GM12878 (cell line): ENCODE measurements at regions not wholly inside any gene's neighbourhood (a gene's known extent, or its start where the extent isn't known, plus 50 kb on each side); places are given as distances from the start of the nearest gene placed in this dataset.
A peak's percentile ranks its signal among the peaks of the same experiment; 100 is the strongest.

Experiments used
- ATAC-seq: fragments of 200-7000 bp; cut with Tn5 transposase; 3 replicates; pipeline ENCODE4 v1.9.1; 2020; ENCODE audit warnings: mild to moderate bottlenecking, moderate library complexity
- BruUV-seq: library from RNA; stranded (reverse); fragments of 400-500 nt; replicated peaks from 2 replicates; lab custom pipeline; 2021; lab: Mats Ljungman, UMichigan
- CTCF ChIA-PET: fragments of 300-600 bp; sonication (Branson Sonifier 250); formaldehyde crosslinking; extraction: SDS; loops from one replicate; lab custom pipeline; 2021; ENCODE audit warnings: inconsistent platforms; lab: Yijun Ruan, JAX
- POLR2A ChIA-PET: fragments of 350-600 bp; formaldehyde crosslinking; extraction: SDS; loops from one replicate; lab custom pipeline; 2021; ENCODE audit warnings: inconsistent platforms; lab: Charles Lee
- RAD21 ChIA-PET: fragments of 300-600 bp; sonication (Branson Sonifier 250); formaldehyde crosslinking; loops from one replicate; lab custom pipeline; 2023; ENCODE audit warnings: antibody characterized with exemption; ENCODE audit not compliant: unreplicated experiment; lab: Charles Lee
- SMC1A ChIA-PET: fragments of 300-600 bp; sonication (Branson Sonifier 250); formaldehyde crosslinking; loops from one replicate; lab custom pipeline; 2023; ENCODE audit not compliant: unreplicated experiment, uncharacterized antibody; lab: Charles Lee
- DNase-seq: peaks from one replicate; pipeline ENCODE4 v3.0.0-alpha.2; 2011; ENCODE audit warnings: low read depth, low spot score
- FAIRE-seq: peaks from 3 replicates; lab custom pipeline; 2011; peaks lifted over from hg19 to GRCh38; lab: Jason Lieb, UNC
- H2AFZ ChIP-seq: 2 replicates; pipeline ENCODE4 v1.6.0; 2011; ENCODE audit warnings: low read depth, low read length, control low read depth; ENCODE audit not compliant: control insufficient read depth
- H3K27ac ChIP-seq: 2 replicates; pipeline ENCODE4 v1.5.1; 2011; ENCODE audit warnings: control low read depth; ENCODE audit not compliant: control insufficient read depth, insufficient read depth
- H3K27me3 ChIP-seq, 2 experiments: replicated peaks in 1 of 2; 2 replicates each; pipeline versions ENCODE4 v1.6.0 to v1.6.1; 2011; ENCODE audit warnings: low read length in 1 of 2; ENCODE audit not compliant: control insufficient read depth in 2 of 2, insufficient read depth in 2 of 2
- H3K36me3 ChIP-seq, 2 experiments: 2 replicates each; pipeline ENCODE4 v1.5.1; 2011; ENCODE audit warnings: low read length in 1 of 2; ENCODE audit not compliant: control insufficient read depth in 2 of 2, insufficient read depth in 2 of 2
- H3K4me1 ChIP-seq: 2 replicates; pipeline ENCODE4 v1.6.1; 2011; ENCODE audit warnings: mild to moderate bottlenecking, low read length, moderate library complexity, mixed read lengths; ENCODE audit not compliant: control insufficient read depth, insufficient read depth
- H3K4me2 ChIP-seq: 2 replicates; pipeline ENCODE4 v1.6.0; 2011; ENCODE audit warnings: control low read depth; ENCODE audit not compliant: control insufficient read depth, insufficient read depth
- H3K4me3 ChIP-seq: fragments of 200-600 bp; sonication (generic); 2 replicates; pipeline ENCODE4 v1.5.1; 2016
- H3K79me2 ChIP-seq: 2 replicates; pipeline ENCODE4 v1.6.0; 2011; ENCODE audit warnings: low read length; ENCODE audit not compliant: control insufficient read depth, insufficient read depth
- H3K9ac ChIP-seq: 2 replicates; pipeline ENCODE4 v1.8.0; 2011; ENCODE audit warnings: low read length, control low read depth, mixed read lengths; ENCODE audit not compliant: control insufficient read depth, insufficient read depth
- H3K9me3 ChIP-seq: replicated peaks from 3 replicates; pipeline ENCODE4 v1.5.1; 2011; ENCODE audit warnings: mild to moderate bottlenecking, low read length; ENCODE audit not compliant: control insufficient read depth, insufficient read depth
- H4K20me1 ChIP-seq: 2 replicates; pipeline ENCODE4 v1.6.0; 2011; ENCODE audit not compliant: control insufficient read depth, insufficient read depth
- IKZF2 ChIP-seq, 2 experiments: fragments of 450-650 bp; IDR thresholded peaks; 2 replicates each; pipeline ENCODE4 v1.6.1; 2017; ENCODE audit warnings: mild to moderate bottlenecking in 2 of 2, moderate library complexity in 2 of 2
- LARP7 ChIP-seq: fragments of 450-650 bp; IDR thresholded peaks from 2 replicates; pipeline ENCODE4 v1.6.1; 2017; ENCODE audit warnings: mild to moderate bottlenecking
- MTA2 ChIP-seq: fragments of 450-650 bp; IDR thresholded peaks from 2 replicates; pipeline ENCODE4 v1.6.1; 2016; ENCODE audit warnings: low read depth, mild to moderate bottlenecking, moderate library complexity
- NR2C2 ChIP-seq: IDR thresholded peaks from 2 replicates; pipeline ENCODE4 v1.6.1; 2011; ENCODE audit warnings: borderline replicate concordance, low read depth; ENCODE audit not compliant: control insufficient read depth, insufficient read length
- POLR2AphosphoS5 ChIP-seq: IDR thresholded peaks from 2 replicates; pipeline ENCODE4 v1.6.1; 2011; ENCODE audit warnings: mild to moderate bottlenecking, low read length, inconsistent platforms
- TBL1XR1 ChIP-seq: IDR thresholded peaks from 2 replicates; pipeline ENCODE4 v1.6.1; 2012; ENCODE audit warnings: low read depth, low read length, improper control_type of control experiment
- ZNF274 ChIP-seq: IDR thresholded peaks from one replicate; pipeline ENCODE4 v1.8.0; 2011; ENCODE audit not compliant: insufficient read length, insufficient read depth
- WGBS: methylation state at CpG from one replicate; pipeline ENCODE4 v1.1.6; 2016; ENCODE audit warnings: low lambda C conversion rate; ENCODE audit not compliant: insufficient replicate concordance, insufficient coverage; ENCODE audit errors: missing lambda C conversion rate; 5-methylcytosine and 5-hydroxymethylcytosine counted together
- in situ Hi-C: fragments of 300-500 bp; cut with MboI; formaldehyde crosslinking; loops from 9 replicates; pipeline ENCODE4 v1.14.3; 2018; ENCODE audit warnings: mixed read lengths
- intact Hi-C: fragments of 100-400 bp; cut with micrococcal nuclease; formaldehyde crosslinking; loops from one replicate; pipeline ENCODE4 v1.14.2; 2022; ENCODE audit not compliant: unreplicated experiment
- TF ChIP-seq, protein P1 (sequence below): IDR thresholded peaks from 2 replicates; pipeline ENCODE4 v1.6.1; 2012; ENCODE audit warnings: improper control_type of control experiment, low read depth, low read length; ENCODE audit not compliant: insufficient replicate concordance
- TF ChIP-seq, protein P2 (sequence below): fragments of 450-650 bp; IDR thresholded peaks from 2 replicates; pipeline ENCODE4 v1.6.1; 2017; ENCODE audit warnings: mild to moderate bottlenecking, moderate library complexity
- TF ChIP-seq, protein P3 (sequence below): IDR thresholded peaks from 2 replicates; pipeline ENCODE4 v1.6.1; 2012; ENCODE audit warnings: mild to moderate bottlenecking, low read depth, low read length

DNA sequence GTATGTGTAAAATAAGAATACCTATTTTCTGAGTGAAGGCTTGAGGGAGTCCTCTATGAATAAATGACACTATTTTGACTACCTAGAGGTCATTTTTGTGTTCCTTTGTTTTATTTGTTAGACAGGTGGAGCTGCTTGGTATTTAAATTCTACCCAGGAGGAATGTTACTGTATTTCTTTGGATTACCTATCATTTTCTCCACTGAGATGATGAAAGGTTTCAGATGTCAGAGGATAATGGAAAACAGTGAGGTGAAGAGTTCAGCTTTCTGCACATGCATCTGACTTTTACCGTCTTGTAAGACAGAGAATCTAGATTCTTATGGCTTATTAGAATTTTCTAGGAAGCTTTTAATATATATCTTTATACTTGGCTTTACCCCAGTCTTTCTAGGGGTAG is 689.8 kb upstream of the NXPH2 start (continued):
- TF ChIP-seq, protein P1, sequence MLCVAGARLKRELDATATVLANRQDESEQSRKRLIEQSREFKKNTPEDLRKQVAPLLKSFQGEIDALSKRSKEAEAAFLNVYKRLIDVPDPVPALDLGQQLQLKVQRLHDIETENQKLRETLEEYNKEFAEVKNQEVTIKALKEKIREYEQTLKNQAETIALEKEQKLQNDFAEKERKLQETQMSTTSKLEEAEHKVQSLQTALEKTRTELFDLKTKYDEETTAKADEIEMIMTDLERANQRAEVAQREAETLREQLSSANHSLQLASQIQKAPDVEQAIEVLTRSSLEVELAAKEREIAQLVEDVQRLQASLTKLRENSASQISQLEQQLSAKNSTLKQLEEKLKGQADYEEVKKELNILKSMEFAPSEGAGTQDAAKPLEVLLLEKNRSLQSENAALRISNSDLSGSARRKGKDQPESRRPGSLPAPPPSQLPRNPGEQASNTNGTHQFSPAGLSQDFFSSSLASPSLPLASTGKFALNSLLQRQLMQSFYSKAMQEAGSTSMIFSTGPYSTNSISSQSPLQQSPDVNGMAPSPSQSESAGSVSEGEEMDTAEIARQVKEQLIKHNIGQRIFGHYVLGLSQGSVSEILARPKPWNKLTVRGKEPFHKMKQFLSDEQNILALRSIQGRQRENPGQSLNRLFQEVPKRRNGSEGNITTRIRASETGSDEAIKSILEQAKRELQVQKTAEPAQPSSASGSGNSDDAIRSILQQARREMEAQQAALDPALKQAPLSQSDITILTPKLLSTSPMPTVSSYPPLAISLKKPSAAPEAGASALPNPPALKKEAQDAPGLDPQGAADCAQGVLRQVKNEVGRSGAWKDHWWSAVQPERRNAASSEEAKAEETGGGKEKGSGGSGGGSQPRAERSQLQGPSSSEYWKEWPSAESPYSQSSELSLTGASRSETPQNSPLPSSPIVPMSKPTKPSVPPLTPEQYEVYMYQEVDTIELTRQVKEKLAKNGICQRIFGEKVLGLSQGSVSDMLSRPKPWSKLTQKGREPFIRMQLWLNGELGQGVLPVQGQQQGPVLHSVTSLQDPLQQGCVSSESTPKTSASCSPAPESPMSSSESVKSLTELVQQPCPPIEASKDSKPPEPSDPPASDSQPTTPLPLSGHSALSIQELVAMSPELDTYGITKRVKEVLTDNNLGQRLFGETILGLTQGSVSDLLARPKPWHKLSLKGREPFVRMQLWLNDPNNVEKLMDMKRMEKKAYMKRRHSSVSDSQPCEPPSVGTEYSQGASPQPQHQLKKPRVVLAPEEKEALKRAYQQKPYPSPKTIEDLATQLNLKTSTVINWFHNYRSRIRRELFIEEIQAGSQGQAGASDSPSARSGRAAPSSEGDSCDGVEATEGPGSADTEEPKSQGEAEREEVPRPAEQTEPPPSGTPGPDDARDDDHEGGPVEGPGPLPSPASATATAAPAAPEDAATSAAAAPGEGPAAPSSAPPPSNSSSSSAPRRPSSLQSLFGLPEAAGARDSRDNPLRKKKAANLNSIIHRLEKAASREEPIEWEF, result no peak
- TF ChIP-seq MTA2, result no peak
- no peak for TF ChIP-seq POLR2AphosphoS5
- no peak for TF ChIP-seq IKZF2 (IDR thresholded peaks at IDR 0.05)

DNA sequence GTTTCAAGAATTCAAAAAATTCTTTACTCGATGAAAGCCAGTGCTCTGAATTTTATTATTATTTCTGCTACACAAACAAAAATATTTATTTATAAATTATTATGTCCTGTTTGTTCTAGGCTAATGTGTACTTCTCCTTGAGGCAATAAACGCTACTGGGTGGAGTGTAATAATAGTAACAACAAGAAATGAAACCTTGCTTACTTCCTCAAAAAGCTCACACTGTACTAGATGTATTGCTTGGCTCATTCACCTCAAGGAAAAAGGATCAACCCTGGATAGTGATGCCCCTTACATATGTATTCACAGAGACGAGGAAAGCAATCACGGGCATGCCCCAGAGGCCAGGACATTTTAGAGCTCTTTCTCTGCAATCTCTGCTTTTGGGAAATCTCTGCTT is 685.6 kb upstream of the NXPH2 start:
- SMC1A ChIA-PET, result interaction anchor here (0.6 to 1.3 kb wide), 2 partner anchors 12 to 21 kb away, joined by 4 to 5 read pairs; no protein-coding TSS in a partner anchor
- FAIRE-seq, result no peak
- no peak overlapping the region for H2AFZ ChIP-seq
- TF ChIP-seq NR2C2 (no peak), ZNF274 (no peak), TBL1XR1 (no peak), LARP7 (no peak)
- TF ChIP-seq, protein P2, sequence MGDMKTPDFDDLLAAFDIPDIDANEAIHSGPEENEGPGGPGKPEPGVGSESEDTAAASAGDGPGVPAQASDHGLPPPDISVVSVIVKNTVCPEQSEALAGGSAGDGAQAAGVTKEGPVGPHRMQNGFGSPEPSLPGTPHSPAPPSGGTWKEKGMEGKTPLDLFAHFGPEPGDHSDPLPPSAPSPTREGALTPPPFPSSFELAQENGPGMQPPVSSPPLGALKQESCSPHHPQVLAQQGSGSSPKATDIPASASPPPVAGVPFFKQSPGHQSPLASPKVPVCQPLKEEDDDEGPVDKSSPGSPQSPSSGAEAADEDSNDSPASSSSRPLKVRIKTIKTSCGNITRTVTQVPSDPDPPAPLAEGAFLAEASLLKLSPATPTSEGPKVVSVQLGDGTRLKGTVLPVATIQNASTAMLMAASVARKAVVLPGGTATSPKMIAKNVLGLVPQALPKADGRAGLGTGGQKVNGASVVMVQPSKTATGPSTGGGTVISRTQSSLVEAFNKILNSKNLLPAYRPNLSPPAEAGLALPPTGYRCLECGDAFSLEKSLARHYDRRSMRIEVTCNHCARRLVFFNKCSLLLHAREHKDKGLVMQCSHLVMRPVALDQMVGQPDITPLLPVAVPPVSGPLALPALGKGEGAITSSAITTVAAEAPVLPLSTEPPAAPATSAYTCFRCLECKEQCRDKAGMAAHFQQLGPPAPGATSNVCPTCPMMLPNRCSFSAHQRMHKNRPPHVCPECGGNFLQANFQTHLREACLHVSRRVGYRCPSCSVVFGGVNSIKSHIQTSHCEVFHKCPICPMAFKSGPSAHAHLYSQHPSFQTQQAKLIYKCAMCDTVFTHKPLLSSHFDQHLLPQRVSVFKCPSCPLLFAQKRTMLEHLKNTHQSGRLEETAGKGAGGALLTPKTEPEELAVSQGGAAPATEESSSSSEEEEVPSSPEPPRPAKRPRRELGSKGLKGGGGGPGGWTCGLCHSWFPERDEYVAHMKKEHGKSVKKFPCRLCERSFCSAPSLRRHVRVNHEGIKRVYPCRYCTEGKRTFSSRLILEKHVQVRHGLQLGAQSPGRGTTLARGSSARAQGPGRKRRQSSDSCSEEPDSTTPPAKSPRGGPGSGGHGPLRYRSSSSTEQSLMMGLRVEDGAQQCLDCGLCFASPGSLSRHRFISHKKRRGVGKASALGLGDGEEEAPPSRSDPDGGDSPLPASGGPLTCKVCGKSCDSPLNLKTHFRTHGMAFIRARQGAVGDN, result no peak
- TF ChIP-seq, protein P3, sequence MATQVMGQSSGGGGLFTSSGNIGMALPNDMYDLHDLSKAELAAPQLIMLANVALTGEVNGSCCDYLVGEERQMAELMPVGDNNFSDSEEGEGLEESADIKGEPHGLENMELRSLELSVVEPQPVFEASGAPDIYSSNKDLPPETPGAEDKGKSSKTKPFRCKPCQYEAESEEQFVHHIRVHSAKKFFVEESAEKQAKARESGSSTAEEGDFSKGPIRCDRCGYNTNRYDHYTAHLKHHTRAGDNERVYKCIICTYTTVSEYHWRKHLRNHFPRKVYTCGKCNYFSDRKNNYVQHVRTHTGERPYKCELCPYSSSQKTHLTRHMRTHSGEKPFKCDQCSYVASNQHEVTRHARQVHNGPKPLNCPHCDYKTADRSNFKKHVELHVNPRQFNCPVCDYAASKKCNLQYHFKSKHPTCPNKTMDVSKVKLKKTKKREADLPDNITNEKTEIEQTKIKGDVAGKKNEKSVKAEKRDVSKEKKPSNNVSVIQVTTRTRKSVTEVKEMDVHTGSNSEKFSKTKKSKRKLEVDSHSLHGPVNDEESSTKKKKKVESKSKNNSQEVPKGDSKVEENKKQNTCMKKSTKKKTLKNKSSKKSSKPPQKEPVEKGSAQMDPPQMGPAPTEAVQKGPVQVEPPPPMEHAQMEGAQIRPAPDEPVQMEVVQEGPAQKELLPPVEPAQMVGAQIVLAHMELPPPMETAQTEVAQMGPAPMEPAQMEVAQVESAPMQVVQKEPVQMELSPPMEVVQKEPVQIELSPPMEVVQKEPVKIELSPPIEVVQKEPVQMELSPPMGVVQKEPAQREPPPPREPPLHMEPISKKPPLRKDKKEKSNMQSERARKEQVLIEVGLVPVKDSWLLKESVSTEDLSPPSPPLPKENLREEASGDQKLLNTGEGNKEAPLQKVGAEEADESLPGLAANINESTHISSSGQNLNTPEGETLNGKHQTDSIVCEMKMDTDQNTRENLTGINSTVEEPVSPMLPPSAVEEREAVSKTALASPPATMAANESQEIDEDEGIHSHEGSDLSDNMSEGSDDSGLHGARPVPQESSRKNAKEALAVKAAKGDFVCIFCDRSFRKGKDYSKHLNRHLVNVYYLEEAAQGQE, result no peak

More for the DNA sequence above, 685.6 kb upstream of the NXPH2 start:
- ATAC-seq (peak; percentile 33; the same call in 1 of the 3 replicates), DNase-seq (no peak)
- no peak overlapping the region for H3K27ac ChIP-seq
- no peaks in the 10 kb centered on the region for H3K9me3 ChIP-seq
- H3K36me3 ChIP-seq, result no peaks in the 10 kb centered on the region
- no peak overlapping the region for H3K4me2 ChIP-seq
- H3K79me2 ChIP-seq, result no peaks in the 10 kb centered on the region
- no peaks in the 10 kb centered on the region for H3K4me1 ChIP-seq
- H4K20me1 ChIP-seq, result no peaks in the 10 kb centered on the region
- no peak overlapping the region for H3K4me3 ChIP-seq
- in situ Hi-C loops (no loop called here), intact Hi-C loops (no loop called here)
- WGBS, result 4% methylated on average over 4 of the region's 4 CpGs
- no TSS peak for BruUV-seq
- no peak overlapping the region for H3K9ac ChIP-seq
- CTCF ChIA-PET, result no interaction called here
- H3K27me3 ChIP-seq, result no peaks in the 10 kb centered on the region
- RAD21 ChIA-PET, result no interaction called here
- POLR2A ChIA-PET, result no interaction called here
